Activated naive CD4-positive, alpha-beta T cell treated with anti-CD3 and anti-CD28 coated beads for 36 hours (primary cell): ENCODE measurements at regions not wholly inside any gene's neighbourhood (a gene's known extent, or its start where the extent isn't known, plus 50 kb on each side); places are given as distances from the start of the nearest gene placed in this dataset.

ENCODE experiments used
- CTCF ChIA-PET: fragments of 350-600 bp; sonication (Branson Sonifier 250); formaldehyde crosslinking; loops from one replicate; lab custom pipeline; 2021; ENCODE audit warnings: antibody characterized with exemption; lab: Charles Lee
- DNase-seq: peaks from one replicate; pipeline ENCODE4 v3.0.0-alpha.2; 2020
- H3K27ac Mint-ChIP-seq: one replicate; pipeline ENCODE4 v1.8.0; 2021; ENCODE audit warnings: mild to moderate bottlenecking, mixed read lengths
- H3K27me3 Mint-ChIP-seq: one replicate; pipeline ENCODE4 v1.8.0; 2021; ENCODE audit warnings: low read depth, mixed read lengths
- H3K36me3 Mint-ChIP-seq: one replicate; pipeline ENCODE4 v1.8.0; 2021; ENCODE audit warnings: low read depth, mixed read lengths
- H3K4me1 Mint-ChIP-seq: one replicate; pipeline ENCODE4 v1.8.0; 2021; ENCODE audit warnings: low read depth, mixed read lengths
- H3K4me3 Mint-ChIP-seq: one replicate; pipeline ENCODE4 v1.8.0; 2021; ENCODE audit warnings: mild to moderate bottlenecking, moderate library complexity, mixed read lengths
- H3K9me3 Mint-ChIP-seq: one replicate; pipeline ENCODE4 v1.8.0; 2021; ENCODE audit warnings: mixed read lengths
- intact Hi-C: fragments of 100-400 bp; cut with micrococcal nuclease; formaldehyde crosslinking; loops from one replicate; pipeline ENCODE4 v1.15.1; 2023

- intact Hi-C loops, result no loop called here
- Mint-ChIP-seq H3K27me3 (peaks cover 9% of the 10 kb centered on the region), H3K36me3 (no peaks in the 10 kb centered on the region), H3K4me3 (no peak overlapping the region), H3K9me3 (no peaks in the 10 kb centered on the region), H3K27ac (no peak overlapping the region), H3K4me1 (no peaks in the 10 kb centered on the region)
- no peak for DNase-seq
- CTCF ChIA-PET, result no interaction called here
These were observed 193.7 kb upstream of the RORA start for GRCh38 chr15:61422773-61423172.

DNA sequence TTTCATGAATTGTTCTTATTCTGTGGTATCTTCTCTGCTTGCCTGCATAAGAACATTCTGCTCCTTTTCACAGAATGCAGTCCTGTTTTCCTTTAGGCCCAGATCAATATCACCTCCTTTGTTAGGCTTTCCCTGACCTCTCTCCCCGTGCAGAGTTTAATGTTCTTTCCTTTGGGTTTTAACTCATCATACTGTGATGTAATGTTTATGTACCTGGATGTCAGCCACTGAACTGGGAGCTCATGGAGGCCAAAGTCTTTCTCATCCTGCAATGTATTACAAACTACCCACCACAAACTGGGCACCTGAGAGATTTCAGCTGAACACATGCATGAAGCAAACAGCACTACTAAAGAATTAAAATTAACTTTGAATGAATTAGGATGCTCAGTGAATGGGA lies 192.8 kb upstream of the RORA start:
- peaks cover 9% of the 10 kb centered on the region for H3K27me3 Mint-ChIP-seq
- no peak for DNase-seq
- H3K36me3 Mint-ChIP-seq, result no peaks in the 10 kb centered on the region
- no peak overlapping the region for H3K27ac Mint-ChIP-seq
- H3K4me3 Mint-ChIP-seq, result no peak overlapping the region
- intact Hi-C loops, result no loop called here
- no peaks in the 10 kb centered on the region for H3K4me1 Mint-ChIP-seq
- CTCF ChIA-PET, result no interaction called here
- H3K9me3 Mint-ChIP-seq, result no peaks in the 10 kb centered on the region

DNA sequence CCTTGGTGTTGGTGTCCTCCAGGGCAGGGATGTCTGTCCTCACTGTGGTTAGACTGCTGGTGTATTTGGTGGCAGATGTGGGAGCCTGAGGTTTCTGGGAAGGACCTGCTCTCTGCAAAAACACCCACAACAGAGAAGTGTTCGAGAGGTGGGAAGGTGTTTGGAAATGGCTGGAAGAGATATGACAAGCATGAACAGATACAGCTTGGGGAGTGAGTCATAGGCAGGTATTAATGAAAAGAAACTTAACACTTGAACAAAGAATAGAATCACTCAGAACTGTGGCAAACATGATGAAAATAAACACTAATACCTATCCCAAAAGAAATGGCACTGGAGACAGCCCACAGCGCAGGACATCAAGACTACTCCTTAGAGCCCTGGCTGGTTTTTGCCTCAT lies 192.4 kb upstream of the RORA start:
- Mint-ChIP-seq H3K27ac (no peak overlapping the region), H3K36me3 (no peaks in the 10 kb centered on the region), H3K9me3 (no peaks in the 10 kb centered on the region), H3K4me3 (no peak overlapping the region), H3K27me3 (peaks cover 9% of the 10 kb centered on the region), H3K4me1 (no peaks in the 10 kb centered on the region)
- intact Hi-C loops, result no loop called here
- DNase-seq, result no peak
- CTCF ChIA-PET, result no interaction called here

DNA sequence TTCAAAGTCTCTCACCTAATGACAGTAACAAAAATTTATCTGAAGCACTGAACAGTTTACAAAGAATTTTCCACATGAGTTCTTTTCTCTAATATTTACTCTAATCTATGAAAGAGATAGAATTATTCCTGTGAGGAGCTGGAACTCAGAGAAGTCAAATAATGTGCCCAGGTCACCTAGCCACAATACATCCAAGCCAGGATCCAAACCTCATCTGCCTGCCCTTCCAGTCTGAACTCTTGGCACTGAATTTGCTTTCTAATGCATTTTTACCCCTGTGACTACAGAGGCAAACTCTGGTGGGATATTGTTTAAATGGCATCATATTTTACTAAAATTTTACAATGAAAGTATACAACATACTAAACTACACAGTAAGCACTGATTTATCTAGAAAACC lies 191.4 kb upstream of the RORA start:
- no peak for DNase-seq
- CTCF ChIA-PET, result no interaction called here
- H3K36me3 Mint-ChIP-seq, result no peaks in the 10 kb centered on the region
- peaks cover 9% of the 10 kb centered on the region for H3K27me3 Mint-ChIP-seq
- H3K27ac Mint-ChIP-seq, result no peak overlapping the region
- no peaks in the 10 kb centered on the region for H3K4me1 Mint-ChIP-seq
- intact Hi-C loops, result no loop called here
- H3K9me3 Mint-ChIP-seq, result no peaks in the 10 kb centered on the region
- H3K4me3 Mint-ChIP-seq, result no peak overlapping the region

DNA sequence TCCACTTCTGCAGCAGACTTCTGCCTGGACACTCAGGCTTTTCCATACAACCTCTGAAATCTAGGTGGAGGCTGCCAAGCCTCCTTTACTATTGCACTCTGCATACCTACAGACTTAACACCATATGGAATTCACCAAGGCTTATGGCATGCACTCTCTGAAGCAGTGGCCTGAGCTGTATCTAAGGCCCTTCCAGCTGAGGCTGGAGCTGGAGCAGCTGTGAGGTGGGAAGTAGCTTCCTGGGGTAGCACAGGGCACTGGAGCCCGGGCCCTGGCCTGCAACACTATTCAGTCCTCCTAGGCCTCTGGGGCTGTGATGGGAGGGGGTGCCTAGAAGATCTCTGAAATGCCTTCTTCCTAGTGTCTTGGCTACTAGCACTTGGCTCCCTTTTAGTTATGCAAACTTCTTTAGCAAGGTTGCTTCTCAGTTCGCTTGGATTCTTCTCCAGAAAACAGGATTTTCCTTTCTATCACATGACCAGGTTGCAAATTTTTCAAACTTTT lies 186.6 kb upstream of the RORA start:
- intact Hi-C loops, result no loop called here
- H3K27ac Mint-ChIP-seq, result no peak overlapping the region
- DNase-seq, result no peak
- CTCF ChIA-PET, result no interaction called here
- H3K4me1 Mint-ChIP-seq, result no peaks in the 10 kb centered on the region
- H3K4me3 Mint-ChIP-seq, result no peak overlapping the region
- peaks cover 7% of the 10 kb centered on the region for H3K27me3 Mint-ChIP-seq
- H3K36me3 Mint-ChIP-seq, result no peaks in the 10 kb centered on the region
- no peaks in the 10 kb centered on the region for H3K9me3 Mint-ChIP-seq

GRCh38 chr15:61411902-61412510 lies 182.9 kb upstream of the RORA start:
- H3K4me3 Mint-ChIP-seq, result no peak overlapping the region
- H3K27me3 Mint-ChIP-seq, result peaks cover 12% of the 10 kb centered on the region
- no peaks in the 10 kb centered on the region for H3K4me1 Mint-ChIP-seq
- CTCF ChIA-PET, result no interaction called here
- no peaks in the 10 kb centered on the region for H3K36me3 Mint-ChIP-seq
- no peak overlapping the region for H3K27ac Mint-ChIP-seq
- intact Hi-C loops, result no loop called here
- no peak for DNase-seq
- H3K9me3 Mint-ChIP-seq, result no peaks in the 10 kb centered on the region

DNA sequence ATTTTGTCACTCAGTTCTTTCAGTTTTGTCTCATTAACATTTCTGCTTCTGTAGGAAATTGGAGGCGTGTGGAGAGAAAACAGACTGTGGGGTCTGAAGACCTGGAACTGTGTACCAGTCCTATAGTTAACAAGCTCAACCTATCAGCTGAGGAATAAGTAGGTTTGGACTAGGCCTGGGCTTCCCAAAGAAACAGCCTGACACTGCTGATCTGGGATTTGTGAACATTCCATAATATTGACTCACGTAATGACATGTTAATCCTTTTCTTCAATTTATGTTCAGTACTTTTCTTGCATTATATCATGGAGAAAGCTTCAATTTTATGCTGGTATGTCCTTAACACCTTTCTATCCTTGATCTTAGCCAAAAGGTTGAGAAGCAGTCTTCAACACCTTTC lies 181.6 kb upstream of the RORA start:
- Mint-ChIP-seq H3K27me3 (peaks cover 13% of the 10 kb centered on the region), H3K36me3 (no peaks in the 10 kb centered on the region), H3K4me3 (no peak overlapping the region), H3K4me1 (no peaks in the 10 kb centered on the region), H3K9me3 (no peaks in the 10 kb centered on the region), H3K27ac (no peak overlapping the region)
- DNase-seq, result no peak
- intact Hi-C loops, result no loop called here
- CTCF ChIA-PET, result no interaction called here

DNA sequence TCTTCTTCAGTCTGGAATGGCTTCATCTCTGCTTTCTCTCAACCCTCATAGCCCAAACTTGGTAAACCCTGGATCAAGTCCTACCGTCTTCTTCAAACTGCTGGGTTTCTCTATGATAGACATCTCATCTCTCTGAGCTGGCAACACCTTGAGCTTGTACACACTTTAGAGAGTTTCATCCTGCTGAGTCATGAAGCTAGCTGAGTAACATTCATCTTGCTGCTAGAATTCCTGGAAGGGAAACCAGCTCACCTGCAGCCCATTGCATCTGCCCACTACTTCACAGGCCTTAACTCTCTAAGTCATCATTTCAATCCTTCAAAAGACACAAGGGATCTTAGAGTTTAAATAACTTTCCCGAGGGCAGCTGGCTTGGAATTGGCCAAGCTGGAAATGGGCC lies 175.5 kb upstream of the RORA start:
- Mint-ChIP-seq H3K4me3 (no peak overlapping the region), H3K27ac (no peak overlapping the region), H3K27me3 (peaks cover 26% of the 10 kb centered on the region), H3K9me3 (no peaks in the 10 kb centered on the region), H3K36me3 (no peaks in the 10 kb centered on the region), H3K4me1 (no peaks in the 10 kb centered on the region)
- intact Hi-C loops, result no loop called here
- CTCF ChIA-PET, result no interaction called here
- no peak for DNase-seq

DNA sequence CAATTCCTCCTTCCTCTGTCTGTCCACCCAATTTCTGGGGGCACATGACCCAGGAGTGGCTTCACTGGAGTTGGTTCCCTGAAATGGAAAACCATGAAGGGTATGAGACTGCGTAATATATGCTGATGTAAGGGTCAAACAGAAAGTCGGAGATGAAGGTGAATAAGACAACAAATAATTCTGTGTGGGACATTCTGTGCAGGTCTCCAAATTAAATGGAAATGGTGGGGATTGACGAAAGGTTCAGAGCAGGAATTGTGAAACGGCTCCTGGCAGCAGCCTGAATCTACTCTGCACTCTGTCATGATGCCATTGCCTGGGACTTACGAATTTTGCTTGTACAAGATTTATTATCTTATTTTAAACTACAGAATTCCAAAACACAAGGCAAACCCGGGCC lies 174.8 kb upstream of the RORA start:
- no peaks in the 10 kb centered on the region for H3K4me1 Mint-ChIP-seq
- no peaks in the 10 kb centered on the region for H3K9me3 Mint-ChIP-seq
- peaks cover 21% of the 10 kb centered on the region for H3K27me3 Mint-ChIP-seq
- H3K4me3 Mint-ChIP-seq, result no peak overlapping the region
- no peaks in the 10 kb centered on the region for H3K36me3 Mint-ChIP-seq
- H3K27ac Mint-ChIP-seq, result no peak overlapping the region
- CTCF ChIA-PET, result no interaction called here
- no peak for DNase-seq
- intact Hi-C loops, result no loop called here

DNA sequence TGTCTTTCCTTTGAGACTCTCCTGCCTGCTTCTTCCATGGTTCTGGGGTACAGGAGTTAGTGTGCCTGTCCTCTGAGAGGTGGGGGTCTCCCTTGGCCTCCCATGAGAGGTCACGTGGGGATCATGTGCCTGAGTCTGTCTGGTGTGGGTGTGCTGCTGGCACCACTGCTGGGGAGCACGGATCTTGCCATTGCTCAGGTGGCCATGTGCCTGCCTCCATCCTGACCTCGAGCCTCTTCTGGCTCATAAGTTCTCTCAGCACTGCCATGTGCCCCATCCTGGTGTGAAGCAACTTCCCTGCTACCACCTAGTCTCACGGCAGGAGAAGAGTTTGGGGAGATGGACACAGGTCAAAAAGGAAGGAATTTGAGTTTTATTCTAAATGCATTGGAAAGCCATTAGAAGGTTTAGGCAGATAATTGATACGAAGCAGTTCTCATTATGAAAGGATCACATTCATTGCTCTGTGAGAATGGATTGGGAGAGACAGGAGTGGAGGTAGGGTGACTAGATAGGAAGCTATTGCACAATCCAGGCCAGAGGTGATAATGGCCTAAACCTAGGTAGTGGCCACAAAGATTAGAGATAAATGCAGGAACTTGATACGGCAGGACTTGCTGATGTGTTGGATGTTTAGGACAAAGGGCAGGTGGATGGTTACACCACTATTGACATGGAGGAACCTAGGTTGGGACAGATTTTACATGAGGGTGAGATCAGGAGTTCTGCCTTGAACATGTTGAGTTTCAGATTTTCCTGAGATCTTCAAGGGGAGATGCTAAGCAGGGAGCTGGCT lies 173.0 kb upstream of the RORA start:
- Mint-ChIP-seq H3K36me3 (no peaks in the 10 kb centered on the region), H3K27me3 (peaks cover 17% of the 10 kb centered on the region), H3K4me1 (no peaks in the 10 kb centered on the region), H3K9me3 (no peaks in the 10 kb centered on the region), H3K27ac (no peak overlapping the region), H3K4me3 (no peak overlapping the region)
- CTCF ChIA-PET, result no interaction called here
- no peak for DNase-seq
- intact Hi-C loops, result no loop called here

GRCh38 chr15:61398310-61398709 lies 169.2 kb upstream of the RORA start:
- Mint-ChIP-seq H3K9me3 (no peaks in the 10 kb centered on the region), H3K4me3 (no peak overlapping the region), H3K4me1 (no peaks in the 10 kb centered on the region), H3K27ac (no peak overlapping the region), H3K27me3 (peaks cover 7% of the 10 kb centered on the region), H3K36me3 (no peaks in the 10 kb centered on the region)
- DNase-seq, result no peak
- CTCF ChIA-PET, result no interaction called here
- intact Hi-C loops, result no loop called here

DNA sequence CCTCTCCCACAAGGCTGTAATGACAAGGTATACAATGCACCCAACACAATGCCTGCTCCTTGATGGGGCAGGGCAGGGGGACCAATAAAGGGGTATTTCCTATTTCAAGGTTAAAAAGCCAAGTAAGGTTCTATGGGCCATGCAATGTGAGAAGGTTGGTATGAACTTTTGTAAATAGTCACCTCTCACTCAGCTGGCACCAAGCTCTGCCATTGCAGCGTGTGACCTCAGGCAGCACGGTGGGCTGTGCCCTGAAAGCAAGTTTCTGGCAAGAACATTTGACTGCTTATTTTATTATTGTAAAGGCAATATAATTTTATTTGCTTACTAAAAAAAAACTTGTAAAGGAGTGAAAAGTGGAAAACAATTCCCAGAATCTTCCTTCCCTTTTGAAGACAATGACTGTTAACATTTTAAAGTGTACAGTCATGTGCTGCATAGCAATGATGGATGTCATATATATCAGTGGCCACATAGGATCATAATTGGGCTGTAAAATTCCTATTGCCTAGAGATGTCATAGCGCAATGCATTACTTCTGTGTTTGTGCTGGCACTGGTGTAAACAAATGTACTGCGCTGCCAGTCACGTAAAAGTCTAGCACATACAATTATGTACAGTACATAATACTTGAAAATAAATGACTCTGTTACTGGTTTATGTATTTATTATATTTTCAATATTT lies 167.3 kb upstream of the RORA start:
- Mint-ChIP-seq H3K9me3 (no peaks in the 10 kb centered on the region), H3K27ac (no peak overlapping the region), H3K4me3 (no peak overlapping the region), H3K27me3 (peaks cover 2% of the 10 kb centered on the region), H3K4me1 (no peaks in the 10 kb centered on the region), H3K36me3 (no peaks in the 10 kb centered on the region)
- CTCF ChIA-PET, result no interaction called here
- no peak for DNase-seq
- intact Hi-C loops, result no loop called here

DNA sequence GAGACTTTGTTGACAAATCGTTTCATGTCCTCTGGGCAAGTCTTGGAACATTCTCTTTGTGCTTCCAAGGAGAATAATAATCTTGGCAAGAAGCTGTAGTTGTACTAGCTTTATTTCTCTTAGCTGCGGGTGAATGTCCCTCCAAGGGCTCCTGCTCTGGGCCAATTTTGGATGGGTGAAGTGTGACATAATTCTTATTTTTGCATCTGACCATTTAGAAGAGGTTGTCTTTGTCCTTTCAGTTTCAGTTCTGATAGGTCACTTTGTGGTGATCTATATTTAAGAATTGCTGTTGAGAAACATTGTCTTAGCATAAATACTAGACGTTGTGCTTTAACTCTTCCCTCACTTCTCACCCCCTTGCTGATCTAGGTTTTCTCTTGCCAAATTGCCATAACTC lies 164.8 kb upstream of the RORA start:
- intact Hi-C loops, result no loop called here
- DNase-seq, result no peak
- Mint-ChIP-seq H3K36me3 (no peaks in the 10 kb centered on the region), H3K4me1 (no peaks in the 10 kb centered on the region), H3K9me3 (no peaks in the 10 kb centered on the region), H3K27me3 (peaks cover 5% of the 10 kb centered on the region), H3K4me3 (no peak overlapping the region), H3K27ac (no peak overlapping the region)
- CTCF ChIA-PET, result no interaction called here
